Fibroblast of lung (primary cell): ENCODE measurements at regions not wholly inside any gene's neighbourhood (a gene's known extent, or its start where the extent isn't known, plus 50 kb on each side); places are given as distances from the start of the nearest gene placed in this dataset.

ENCODE experiments used
- DNase-seq, 2 donors: peaks; one replicate each; pipeline versions ENCODE4 v3.0.0 to v3.0.0-alpha.2; 2010; ENCODE audit warnings: low read depth in 2 of 2
- H2AFZ ChIP-seq: 2 replicates; pipeline ENCODE4 v1.5.1; 2012; ENCODE audit warnings: low read length, control low read depth, inconsistent platforms
- H3K27ac ChIP-seq: 2 replicates; pipeline ENCODE4 v1.5.1; 2011; ENCODE audit warnings: low read length, control low read depth; ENCODE audit not compliant: insufficient read depth
- H3K27me3 ChIP-seq: 2 replicates; pipeline ENCODE4 v1.5.1; 2011; ENCODE audit warnings: mild to moderate bottlenecking, low read length; ENCODE audit not compliant: control insufficient read depth, insufficient read depth
- H3K36me3 ChIP-seq: 2 replicates; pipeline ENCODE4 v1.5.1; 2011; ENCODE audit warnings: low read length; ENCODE audit not compliant: control insufficient read depth, insufficient read depth
- H3K4me1 ChIP-seq: 2 replicates; pipeline ENCODE4 v1.5.1; 2011; ENCODE audit warnings: low read length; ENCODE audit not compliant: control insufficient read depth, insufficient read depth; ENCODE audit errors: extremely low read depth
- H3K4me2 ChIP-seq: 2 replicates; pipeline ENCODE4 v1.5.1; 2011; ENCODE audit warnings: low read length, control low read depth; ENCODE audit not compliant: insufficient read depth; ENCODE audit errors: extremely low read depth
- H3K4me3 ChIP-seq, 4 experiments: fragments of 200-600 bp in 1 of 4; sonication (generic) in 1 of 4; replicated peaks in 1 of 4; 2 replicates each; pipeline ENCODE4 v1.5.1; 2011 to 2016; ENCODE audit warnings: low read length in 4 of 4, low read depth in 3 of 4, mild to moderate bottlenecking in 3 of 4, control low read depth in 2 of 4, inconsistent platforms in 1 of 4, mixed read lengths in 1 of 4; ENCODE audit not compliant: insufficient read depth in 1 of 4; ENCODE audit errors: control extremely low read depth in 1 of 4
- H3K79me2 ChIP-seq: 2 replicates; pipeline ENCODE4 v1.5.1; 2012; ENCODE audit warnings: mild to moderate bottlenecking, low read length, inconsistent platforms; ENCODE audit not compliant: control insufficient read depth, insufficient read depth
- H3K9ac ChIP-seq: 2 replicates; pipeline ENCODE4 v1.5.1; 2011; ENCODE audit warnings: mild to moderate bottlenecking, low read length, control low read depth; ENCODE audit not compliant: insufficient read depth
- H3K9me3 ChIP-seq: 2 replicates; pipeline ENCODE4 v1.5.1; 2012; ENCODE audit warnings: low read depth, low read length; ENCODE audit not compliant: control insufficient read depth, insufficient read depth
- H4K20me1 ChIP-seq: 2 replicates; pipeline ENCODE4 v1.5.1; 2011; ENCODE audit warnings: low read length; ENCODE audit not compliant: control insufficient read depth, insufficient read depth; ENCODE audit errors: extremely low read depth
- CTCF ChIP-seq, 2 donors: IDR thresholded peaks in 1 of 2; conservative IDR thresholded peaks in 1 of 2; 1 replicate in 1 of 2; 2 replicates in 1 of 2; pipeline ENCODE4 v1.5.1; 2011 to 2012; ENCODE audit warnings: low read length in 2 of 2, control low read depth in 1 of 2, inconsistent platforms in 1 of 2, low read depth in 1 of 2, mild to moderate bottlenecking in 1 of 2
- EZH2 ChIP-seq: IDR thresholded peaks from 2 replicates; pipeline ENCODE4 v1.5.1; 2012; ENCODE audit warnings: low read length, control low read depth, mild to moderate bottlenecking; ENCODE audit errors: missing control alignments

GRCh38 chr9:28648723-28649122 lies 1075.4 kb upstream of the C9orf72 start:
- Histone ChIP-seq H4K20me1 (no peaks in the 10 kb centered on the region), H3K4me1 (no peaks in the 10 kb centered on the region), H3K27ac (no peak overlapping the region), H3K36me3 (no peaks in the 10 kb centered on the region), H3K4me3 (no peak overlapping the region), H2AFZ (no peak overlapping the region), H3K4me2 (no peak overlapping the region), H3K9ac (no peak overlapping the region), H3K79me2 (no peaks in the 10 kb centered on the region), H3K9me3 (no peaks in the 10 kb centered on the region), H3K27me3 (no peaks in the 10 kb centered on the region)
- no peak for TF ChIP-seq CTCF (conservative IDR thresholded peaks at IDR 0.05 in 1 of 2, IDR thresholded peaks at IDR 0.05 in 1 of 2; ENCODE audit: low read depth in 1 of 2, low read length in 2 of 2)
- TF ChIP-seq EZH2: no peak
- DNase-seq: no peak

GRCh38 chr9:28650327-28650726 lies 1077.0 kb upstream of the C9orf72 start:
- DNase-seq: no peak
- no peaks in the 10 kb centered on the region for H3K4me1 ChIP-seq
- TF ChIP-seq EZH2 (no peak), CTCF (conservative IDR thresholded peaks at IDR 0.05 in 1 of 2, IDR thresholded peaks at IDR 0.05 in 1 of 2; ENCODE audit: low read depth in 1 of 2, low read length in 2 of 2) (no peak)
- H3K4me3 ChIP-seq: no peak overlapping the region
- no peak overlapping the region for H2AFZ ChIP-seq
- H3K79me2 ChIP-seq: no peaks in the 10 kb centered on the region
- H3K9ac ChIP-seq: no peak overlapping the region
- no peak overlapping the region for H3K27ac ChIP-seq
- H4K20me1 ChIP-seq: no peaks in the 10 kb centered on the region
- H3K9me3 ChIP-seq: no peaks in the 10 kb centered on the region
- no peaks in the 10 kb centered on the region for H3K27me3 ChIP-seq
- no peak overlapping the region for H3K4me2 ChIP-seq
- H3K36me3 ChIP-seq: no peaks in the 10 kb centered on the region

- TF ChIP-seq CTCF (conservative IDR thresholded peaks at IDR 0.05 in 1 of 2, IDR thresholded peaks at IDR 0.05 in 1 of 2; ENCODE audit: low read depth in 1 of 2, low read length in 2 of 2): no peak
- no peak for TF ChIP-seq EZH2
- H3K4me3 ChIP-seq: no peak overlapping the region
- no peak for DNase-seq
Observed at GRCh38 chr9:28651050-28651722, 1077.9 kb upstream of the C9orf72 start.

More at GRCh38 chr9:28651050-28651722, 1077.9 kb upstream of the C9orf72 start:
- Histone ChIP-seq H3K9me3 (no peaks in the 10 kb centered on the region), H3K27me3 (no peaks in the 10 kb centered on the region), H3K4me2 (no peak overlapping the region), H3K79me2 (no peaks in the 10 kb centered on the region), H3K27ac (no peak overlapping the region), H2AFZ (no peak overlapping the region), H3K4me1 (no peaks in the 10 kb centered on the region), H4K20me1 (no peaks in the 10 kb centered on the region), H3K36me3 (no peaks in the 10 kb centered on the region), H3K9ac (no peak overlapping the region)
